ENCODE measurements at regions not wholly inside any gene's neighbourhood (a gene's known extent, or its start where the extent isn't known, plus 50 kb on each side); places are given as distances from the start of the nearest gene placed in this dataset.

GRCh38 chr4:55017406-55017805 is 108.0 kb downstream of the KDR start:
- TF ChIP-seq SMC3 (IDR thresholded peaks at IDR 0.05; ENCODE audit: low read depth, low read length), result no peak
- TF ChIP-seq FOS (IDR thresholded peaks at IDR 0.05; ENCODE audit: low read depth, low read length), result no peak
- TF ChIP-seq, protein P1, sequence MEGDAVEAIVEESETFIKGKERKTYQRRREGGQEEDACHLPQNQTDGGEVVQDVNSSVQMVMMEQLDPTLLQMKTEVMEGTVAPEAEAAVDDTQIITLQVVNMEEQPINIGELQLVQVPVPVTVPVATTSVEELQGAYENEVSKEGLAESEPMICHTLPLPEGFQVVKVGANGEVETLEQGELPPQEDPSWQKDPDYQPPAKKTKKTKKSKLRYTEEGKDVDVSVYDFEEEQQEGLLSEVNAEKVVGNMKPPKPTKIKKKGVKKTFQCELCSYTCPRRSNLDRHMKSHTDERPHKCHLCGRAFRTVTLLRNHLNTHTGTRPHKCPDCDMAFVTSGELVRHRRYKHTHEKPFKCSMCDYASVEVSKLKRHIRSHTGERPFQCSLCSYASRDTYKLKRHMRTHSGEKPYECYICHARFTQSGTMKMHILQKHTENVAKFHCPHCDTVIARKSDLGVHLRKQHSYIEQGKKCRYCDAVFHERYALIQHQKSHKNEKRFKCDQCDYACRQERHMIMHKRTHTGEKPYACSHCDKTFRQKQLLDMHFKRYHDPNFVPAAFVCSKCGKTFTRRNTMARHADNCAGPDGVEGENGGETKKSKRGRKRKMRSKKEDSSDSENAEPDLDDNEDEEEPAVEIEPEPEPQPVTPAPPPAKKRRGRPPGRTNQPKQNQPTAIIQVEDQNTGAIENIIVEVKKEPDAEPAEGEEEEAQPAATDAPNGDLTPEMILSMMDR (conservative IDR thresholded peaks at IDR 0.05; ENCODE audit: low read depth, low read length), result no peak

All from IMR-90 (cell line).